Breast epithelium (tissue), 3 donors: ENCODE measurements at regions not wholly inside any gene's neighbourhood (a gene's known extent, or its start where the extent isn't known, plus 50 kb on each side); places are given as distances from the start of the nearest gene placed in this dataset.

Source experiments
- POLR2A ChIP-seq: fragments of 450-650 bp; IDR thresholded peaks from one replicate; pipeline ENCODE4 v1.6.1; 2016; ENCODE audit warnings: antibody characterized with exemption, mild to moderate bottlenecking, moderate library complexity
- POLR2AphosphoS5 ChIP-seq, 3 donors: sonication (generic); formaldehyde crosslinking; IDR thresholded peaks; one replicate each; pipeline ENCODE4 v1.6.1; 2017; ENCODE audit warnings: antibody characterized with exemption in 3 of 3
- TF ChIP-seq, protein P1 (sequence below), 3 donors: fragments of 450-650 bp; IDR thresholded peaks; one replicate each; pipeline ENCODE4 v1.5.1; 2016 to 2017; ENCODE audit warnings: antibody characterized with exemption in 3 of 3, mild to moderate bottlenecking in 3 of 3, moderate library complexity in 3 of 3

DNA sequence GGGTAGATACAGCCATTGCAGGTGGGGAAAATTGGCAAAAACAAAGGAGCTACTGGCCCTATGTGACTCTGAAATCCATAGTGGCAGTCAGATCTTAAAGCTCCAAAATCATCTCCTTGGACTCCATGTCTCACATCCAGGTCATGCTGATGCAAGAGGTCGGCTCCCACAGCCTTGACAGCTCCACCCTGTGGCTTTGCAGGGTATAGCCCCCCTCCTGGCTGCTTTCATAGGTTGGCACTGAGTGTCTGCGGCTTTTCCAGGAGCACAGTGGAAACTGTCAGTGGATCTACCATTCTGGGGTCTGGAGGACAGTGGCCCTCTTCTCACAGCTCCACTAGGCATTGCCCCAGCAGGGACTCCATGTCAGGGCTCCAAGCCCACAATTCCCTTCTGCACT, 1190.1 kb downstream of the CDH12 start:
- TF ChIP-seq, protein P1, sequence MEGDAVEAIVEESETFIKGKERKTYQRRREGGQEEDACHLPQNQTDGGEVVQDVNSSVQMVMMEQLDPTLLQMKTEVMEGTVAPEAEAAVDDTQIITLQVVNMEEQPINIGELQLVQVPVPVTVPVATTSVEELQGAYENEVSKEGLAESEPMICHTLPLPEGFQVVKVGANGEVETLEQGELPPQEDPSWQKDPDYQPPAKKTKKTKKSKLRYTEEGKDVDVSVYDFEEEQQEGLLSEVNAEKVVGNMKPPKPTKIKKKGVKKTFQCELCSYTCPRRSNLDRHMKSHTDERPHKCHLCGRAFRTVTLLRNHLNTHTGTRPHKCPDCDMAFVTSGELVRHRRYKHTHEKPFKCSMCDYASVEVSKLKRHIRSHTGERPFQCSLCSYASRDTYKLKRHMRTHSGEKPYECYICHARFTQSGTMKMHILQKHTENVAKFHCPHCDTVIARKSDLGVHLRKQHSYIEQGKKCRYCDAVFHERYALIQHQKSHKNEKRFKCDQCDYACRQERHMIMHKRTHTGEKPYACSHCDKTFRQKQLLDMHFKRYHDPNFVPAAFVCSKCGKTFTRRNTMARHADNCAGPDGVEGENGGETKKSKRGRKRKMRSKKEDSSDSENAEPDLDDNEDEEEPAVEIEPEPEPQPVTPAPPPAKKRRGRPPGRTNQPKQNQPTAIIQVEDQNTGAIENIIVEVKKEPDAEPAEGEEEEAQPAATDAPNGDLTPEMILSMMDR (IDR thresholded peaks at IDR 0.05) = no peak
- no peak for TF ChIP-seq POLR2AphosphoS5 (IDR thresholded peaks at IDR 0.05)
- TF ChIP-seq POLR2A = no peak
